Calu3 (cell line): ENCODE measurements at regions not wholly inside any gene's neighbourhood (a gene's known extent, or its start where the extent isn't known, plus 50 kb on each side); places are given as distances from the start of the nearest gene placed in this dataset.

Experiments used
- BruUV-seq: library from RNA; stranded (reverse); fragments of 400-500 nt; replicated peaks from 2 replicates; lab custom pipeline; 2021; lab: Mats Ljungman, UMichigan
- CTCF ChIA-PET: fragments of 300-600 bp; sonication (Branson Sonifier 250); formaldehyde crosslinking; loops from one replicate; lab custom pipeline; 2022; ENCODE audit warnings: antibody characterized with exemption; lab: Charles Lee
- DNase-seq: peaks from one replicate; pipeline ENCODE4 v3.0.0; 2022
- H3K27ac Mint-ChIP-seq: one replicate; pipeline ENCODE4 v1.8.0; 2022; ENCODE audit warnings: mixed read lengths; ENCODE audit not compliant: unreplicated experiment
- H3K27me3 Mint-ChIP-seq: one replicate; pipeline ENCODE4 v1.8.0; 2022; ENCODE audit warnings: mixed read lengths; ENCODE audit not compliant: unreplicated experiment
- H3K36me3 Mint-ChIP-seq: one replicate; pipeline ENCODE4 v1.8.0; 2022; ENCODE audit warnings: mild to moderate bottlenecking, moderate library complexity, mixed read lengths; ENCODE audit not compliant: insufficient read depth, unreplicated experiment
- H3K4me1 Mint-ChIP-seq: one replicate; pipeline ENCODE4 v1.8.0; 2022; ENCODE audit warnings: mild to moderate bottlenecking, low read depth, mixed read lengths; ENCODE audit not compliant: unreplicated experiment
- H3K4me3 Mint-ChIP-seq: one replicate; pipeline ENCODE4 v1.8.0; 2022; ENCODE audit warnings: mild to moderate bottlenecking, low read depth, moderate library complexity, mixed read lengths; ENCODE audit not compliant: unreplicated experiment
- H3K9me3 Mint-ChIP-seq: one replicate; pipeline ENCODE4 v1.8.0; 2022; ENCODE audit warnings: low read depth, mixed read lengths; ENCODE audit not compliant: unreplicated experiment
- CTCF ChIP-seq: fragments of 200-600 bp; IDR thresholded peaks from one replicate; pipeline ENCODE4 v1.8.0; 2022; ENCODE audit warnings: antibody characterized with exemption; ENCODE audit not compliant: unreplicated experiment
- intact Hi-C: fragments of 100-400 bp; cut with micrococcal nuclease; formaldehyde crosslinking; loops from one replicate; pipeline ENCODE4 v1.10.0; 2022; ENCODE audit not compliant: unreplicated experiment

- no peak for TF ChIP-seq CTCF
- Mint-ChIP-seq H3K36me3 (no peaks in the 10 kb centered on the region), H3K27ac (no peak overlapping the region), H3K4me3 (no peak overlapping the region), H3K9me3 (no peaks in the 10 kb centered on the region), H3K27me3 (peaks cover 26% of the 10 kb centered on the region), H3K4me1 (no peaks in the 10 kb centered on the region)
- intact Hi-C loops, result no loop called here
- no TSS peak for BruUV-seq
- DNase-seq, result no peak
- CTCF ChIA-PET, result no interaction called here
Measured at GRCh38 chr4:108466936-108467902, 153.2 kb upstream of the RPL34 start.

GRCh38 chr4:108465886-108466500, 154.4 kb upstream of the RPL34 start:
- Mint-ChIP-seq H3K27ac (no peak overlapping the region), H3K36me3 (no peaks in the 10 kb centered on the region), H3K4me3 (no peak overlapping the region), H3K27me3 (peaks cover 34% of the 10 kb centered on the region), H3K4me1 (no peaks in the 10 kb centered on the region), H3K9me3 (no peaks in the 10 kb centered on the region)
- BruUV-seq, result no TSS peak
- TF ChIP-seq CTCF, result no peak
- intact Hi-C loops, result no loop called here
- DNase-seq, result no peak
- CTCF ChIA-PET, result no interaction called here

GRCh38 chr4:108458681-108459080, 161.7 kb upstream of the RPL34 start:
- CTCF ChIA-PET, result no interaction called here
- H3K9me3 Mint-ChIP-seq, result no peaks in the 10 kb centered on the region
- no TSS peak for BruUV-seq
- no peak overlapping the region for H3K27ac Mint-ChIP-seq
- no peaks in the 10 kb centered on the region for H3K36me3 Mint-ChIP-seq
- H3K27me3 Mint-ChIP-seq, result peaks cover 41% of the 10 kb centered on the region
- no peaks in the 10 kb centered on the region for H3K4me1 Mint-ChIP-seq
- intact Hi-C loops, result no loop called here
- no peak for DNase-seq
- H3K4me3 Mint-ChIP-seq, result no peak overlapping the region
- TF ChIP-seq CTCF, result no peak

- H3K9me3 Mint-ChIP-seq, result no peaks in the 10 kb centered on the region
- H3K36me3 Mint-ChIP-seq, result no peaks in the 10 kb centered on the region
- H3K4me3 Mint-ChIP-seq, result no peak overlapping the region
- H3K27ac Mint-ChIP-seq, result no peak overlapping the region
- TF ChIP-seq CTCF, result no peak
- no peak for DNase-seq
- no peaks in the 10 kb centered on the region for H3K4me1 Mint-ChIP-seq
- intact Hi-C loops, result no loop called here
- peaks cover 15% of the 10 kb centered on the region for H3K27me3 Mint-ChIP-seq
- CTCF ChIA-PET, result no interaction called here
- no TSS peak for BruUV-seq
Measured at GRCh38 chr4:108454227-108454626, 166.1 kb upstream of the RPL34 start.
